ENCODE measurements at regions not wholly inside any gene's neighbourhood (a gene's known extent, or its start where the extent isn't known, plus 50 kb on each side); places are given as distances from the start of the nearest gene placed in this dataset.

- no peak for FAIRE-seq
- Histone ChIP-seq H3K9ac (replicated peaks in 1 of 4; ENCODE audit: extremely low read depth in 1 of 4, low read depth in 3 of 4, low read length in 3 of 4) (no peak overlapping the region), H2BK120ac (replicated peaks; ENCODE audit: low read depth, low read length) (no peak overlapping the region), H4K5ac (ENCODE audit: insufficient read length, low read depth, low read length) (no peak overlapping the region), H3K4me3 (ENCODE audit: extremely low read depth in 1 of 4, insufficient read depth in 2 of 4, low read depth in 3 of 4, low read length in 4 of 4) (no peak overlapping the region), H3K23ac (ENCODE audit: insufficient read length) (no peak overlapping the region), H4K20me1 (replicated peaks in 1 of 2; ENCODE audit: control insufficient read depth in 1 of 2, insufficient read depth in 2 of 2, low read length in 2 of 2) (no peaks in the 10 kb centered on the region), H3K27me3 (replicated peaks in 1 of 4; ENCODE audit: control insufficient read depth in 3 of 4, extremely low read depth in 1 of 4, insufficient read depth in 3 of 4, low read length in 3 of 4) (no peaks in the 10 kb centered on the region; a peak in 2 of 7 replicates), H2AFZ (ENCODE audit: low read length) (no peak overlapping the region), H3K9me3 (ENCODE audit: insufficient read depth in 2 of 2, low read depth in 1 of 2, low read length in 1 of 2) (no peaks in the 10 kb centered on the region), H3K79me1 (ENCODE audit: low read depth, low read length) (no peaks in the 10 kb centered on the region), H2BK5ac (ENCODE audit: low read depth, low read length) (peak overlapping the region; percentile 64; the same call in 1 of the 2 replicates), H2BK12ac (ENCODE audit: low read depth, low read length) (no peak overlapping the region), H2AK5ac (ENCODE audit: low read depth, low read length) (no peak overlapping the region), H4K8ac (ENCODE audit: extremely low read depth, insufficient read depth, low read length) (no peak overlapping the region), H3K18ac (ENCODE audit: extremely low read depth, low read length) (no peak overlapping the region), H2BK15ac (ENCODE audit: low read length) (no peak overlapping the region), H3K79me2 (ENCODE audit: control insufficient read depth in 1 of 2, insufficient read depth in 2 of 2, low read length in 2 of 2) (no peaks in the 10 kb centered on the region), H3K4me2 (ENCODE audit: insufficient read depth in 1 of 2, low read depth in 2 of 2, low read length in 2 of 2) (no peak overlapping the region), H3K4ac (replicated peaks; ENCODE audit: insufficient read length, low read depth, low read length) (no peak overlapping the region), H3K23me2 (ENCODE audit: low read depth, low read length) (no peaks in the 10 kb centered on the region), H2BK20ac (ENCODE audit: low read length) (no peak overlapping the region; the same call in 1 of the 2 replicates), H4K91ac (replicated peaks; ENCODE audit: insufficient read length, low read length) (no peak overlapping the region), H3K14ac (ENCODE audit: insufficient read length) (no peak overlapping the region), H3K56ac (replicated peaks; ENCODE audit: insufficient read length, low read depth, low read length) (no peak overlapping the region), H3K27ac (ENCODE audit: low read depth, low read length) (no peak overlapping the region), H3K36me3 (ENCODE audit: control insufficient read depth in 2 of 4, insufficient read depth in 4 of 4, low read length in 3 of 4) (no peaks in the 10 kb centered on the region), H3K4me1 (replicated peaks in 1 of 4; ENCODE audit: control insufficient read depth in 3 of 4, insufficient read depth in 4 of 4, low read length in 3 of 4) (peaks cover 0 to 8% (median 4%) of the 10 kb centered on the region in 4 experiments; a peak in 6 of 7 replicates)
- ChIA-PET POLR2A (ENCODE audit: partially characterized antibody) (no interaction called here), CTCF (ENCODE audit: partially characterized antibody) (interaction anchor here (0.7 to 0.9 kb wide), 2 partner anchors 20 to 1958 kb away, joined by 3 to 4 read pairs; no protein-coding TSS in a partner anchor)
- 95% methylated on average over 1 of the region's 1 CpG; no CpG with 5 or more reads in 1 of the 2 experiments for WGBS, 2 experiments (ENCODE audit: extremely low coverage in 1 of 2, insufficient coverage in 1 of 2, insufficient read length in 1 of 2, insufficient replicate concordance in 2 of 2, low coverage in 1 of 2, low lambda C conversion rate in 2 of 2, missing lambda C conversion rate in 1 of 2)
- no peak for DNase-seq (ENCODE audit: low read depth in 1 of 2, low spot score in 2 of 2)
- TF ChIP-seq TBP (IDR thresholded peaks at IDR 0.05; ENCODE audit: low read depth, low read length) (no peak), SIN3A (conservative IDR thresholded peaks at IDR 0.05 in 1 of 2, IDR thresholded peaks at IDR 0.05 in 1 of 2; ENCODE audit: low read depth in 1 of 2, low read length in 2 of 2) (no peak), E2F6 (IDR thresholded peaks at IDR 0.05) (no peak), RXRA (IDR thresholded peaks at IDR 0.05; ENCODE audit: insufficient read depth, low read depth, low read length) (no peak), TEAD4 (IDR thresholded peaks at IDR 0.05; ENCODE audit: low read depth, low read length) (no peak), CEBPB (IDR thresholded peaks at IDR 0.05; ENCODE audit: low read depth, low read length) (no peak), JUND (IDR thresholded peaks at IDR 0.05; ENCODE audit: low read length) (no peak), ATF2 (IDR thresholded peaks at IDR 0.05; ENCODE audit: low read length) (no peak), CTCF (IDR thresholded peaks at IDR 0.05; ENCODE audit: control extremely low read depth in 1 of 3, insufficient read depth in 1 of 3, low read depth in 1 of 3, low read length in 3 of 3) (no peak)
These were observed 108.8 kb downstream of the ADAMTS1 start for GRCh38 chr21:26736449-26736848.

Measured in H1 (cell line).